Mesenchymal stem cell (in vitro differentiated cells and primary cell): ENCODE measurements at regions not wholly inside any gene's neighbourhood (a gene's known extent, or its start where the extent isn't known, plus 50 kb on each side); places are given as distances from the start of the nearest gene placed in this dataset.
A peak's percentile ranks its signal among the peaks of the same experiment; 100 is the strongest.

Source experiments
- DNase-seq: peaks from one replicate; pipeline ENCODE4 v3.0.0-alpha.2; 2013
- H2AFZ ChIP-seq: one replicate; pipeline ENCODE4 v1.6.1; 2013; ENCODE audit warnings: low read depth, mild to moderate bottlenecking, control low read depth, inconsistent platforms, low read length, moderate library complexity
- H2AK5ac ChIP-seq: 2 replicates; pipeline ENCODE4 v1.6.1; 2013; ENCODE audit warnings: low read length, moderate library complexity, mild to moderate bottlenecking, inconsistent platforms; ENCODE audit not compliant: severe bottlenecking
- H2BK120ac ChIP-seq: one replicate; pipeline ENCODE4 v1.6.1; 2013; ENCODE audit warnings: low read depth, mild to moderate bottlenecking, inconsistent platforms, low read length, moderate library complexity
- H2BK12ac ChIP-seq, 2 experiments: one replicate each; pipeline ENCODE4 v1.6.1; 2013; ENCODE audit warnings: inconsistent platforms in 2 of 2, low read length in 2 of 2, mild to moderate bottlenecking in 2 of 2, moderate library complexity in 2 of 2, control low read depth in 1 of 2
- H2BK15ac ChIP-seq: one replicate; pipeline ENCODE4 v1.6.1; 2013; ENCODE audit warnings: mild to moderate bottlenecking, low read depth, inconsistent platforms; ENCODE audit not compliant: poor library complexity, severe bottlenecking
- H2BK5ac ChIP-seq: 2 replicates; pipeline ENCODE4 v1.6.1; 2013; ENCODE audit warnings: low read depth, mild to moderate bottlenecking, low read length, control low read depth, inconsistent platforms; ENCODE audit not compliant: poor library complexity, severe bottlenecking
- H3K14ac ChIP-seq, 2 experiments: one replicate each; pipeline ENCODE4 v1.6.1; 2013; ENCODE audit warnings: inconsistent platforms in 2 of 2, low read length in 2 of 2, control low read depth in 1 of 2, mild to moderate bottlenecking in 1 of 2, moderate library complexity in 1 of 2
- H3K18ac ChIP-seq, 2 experiments: one replicate each; pipeline ENCODE4 v1.6.1; 2013; ENCODE audit warnings: inconsistent platforms in 2 of 2, low read length in 2 of 2, control low read depth in 1 of 2, low read depth in 1 of 2, mild to moderate bottlenecking in 1 of 2
- H3K23ac ChIP-seq, 2 experiments: one replicate each; pipeline ENCODE4 v1.6.1; 2013; ENCODE audit warnings: inconsistent platforms in 2 of 2, low read length in 2 of 2, mild to moderate bottlenecking in 2 of 2, moderate library complexity in 2 of 2, control low read depth in 1 of 2
- H3K27ac ChIP-seq: 2 replicates; pipeline ENCODE4 v1.5.1; 2013; ENCODE audit warnings: mild to moderate bottlenecking, moderate library complexity, low read length, control low read depth, inconsistent platforms; ENCODE audit not compliant: poor library complexity, severe bottlenecking
- H3K27me3 ChIP-seq, 2 experiments: 2 replicates each; pipeline versions ENCODE4 v1.6.1 to v1.7.0; 2013; ENCODE audit warnings: low read length in 2 of 2, mild to moderate bottlenecking in 2 of 2, moderate library complexity in 2 of 2, control low read depth in 1 of 2, inconsistent platforms in 1 of 2; ENCODE audit not compliant: control insufficient read depth in 1 of 2, insufficient read depth in 1 of 2
- H3K36me3 ChIP-seq, 2 experiments: 2 replicates each; pipeline versions ENCODE4 v1.6.1 to v1.7.0; 2013; ENCODE audit warnings: low read length in 2 of 2, control low read depth in 1 of 2, inconsistent platforms in 1 of 2, low read depth in 1 of 2, mild to moderate bottlenecking in 1 of 2; ENCODE audit not compliant: insufficient read depth in 2 of 2, control insufficient read depth in 1 of 2
- H3K4ac ChIP-seq, 2 experiments: one replicate each; pipeline ENCODE4 v1.6.1; 2013; ENCODE audit warnings: inconsistent platforms in 2 of 2, low read length in 2 of 2, mild to moderate bottlenecking in 2 of 2, moderate library complexity in 2 of 2, control low read depth in 1 of 2, low read depth in 1 of 2
- H3K4me1 ChIP-seq: 2 replicates; pipeline ENCODE4 v1.6.1; 2013; ENCODE audit warnings: low read depth, low read length, control low read depth; ENCODE audit not compliant: control insufficient read depth, insufficient read depth
- H3K4me2 ChIP-seq: 2 replicates; pipeline ENCODE4 v1.6.1; 2013; ENCODE audit warnings: low read length, mild to moderate bottlenecking, inconsistent platforms; ENCODE audit not compliant: poor library complexity, severe bottlenecking
- H3K4me3 ChIP-seq, 2 experiments: 2 replicates each; pipeline versions ENCODE4 v1.5.1 to v1.7.0; 2013; ENCODE audit warnings: low read length in 2 of 2, mild to moderate bottlenecking in 2 of 2, control low read depth in 1 of 2, low read depth in 1 of 2; ENCODE audit not compliant: insufficient read depth in 1 of 2
- H3K79me1 ChIP-seq: replicated peaks from 2 replicates; pipeline ENCODE4 v1.6.1; 2013; ENCODE audit warnings: mild to moderate bottlenecking, control low read depth, low read length, inconsistent platforms; ENCODE audit not compliant: poor library complexity, severe bottlenecking
- H3K9ac ChIP-seq: 2 replicates; pipeline ENCODE4 v1.7.0; 2013; ENCODE audit warnings: mild to moderate bottlenecking, low read length, moderate library complexity
- H3K9me3 ChIP-seq: 2 replicates; pipeline ENCODE4 v1.7.0; 2013; ENCODE audit warnings: mild to moderate bottlenecking, low read length; ENCODE audit not compliant: control insufficient read depth
- H4K8ac ChIP-seq: one replicate; pipeline ENCODE4 v1.6.1; 2013; ENCODE audit warnings: inconsistent platforms, mild to moderate bottlenecking, low read length, moderate library complexity
- H4K91ac ChIP-seq: one replicate; pipeline ENCODE4 v1.6.1; 2013; ENCODE audit warnings: mild to moderate bottlenecking, low read length, inconsistent platforms
- WGBS: methylation state at CpG from one replicate; pipeline ENCODE4 v1.1.7; 2013; ENCODE audit warnings: mixed read lengths; 5-methylcytosine and 5-hydroxymethylcytosine counted together

DNA sequence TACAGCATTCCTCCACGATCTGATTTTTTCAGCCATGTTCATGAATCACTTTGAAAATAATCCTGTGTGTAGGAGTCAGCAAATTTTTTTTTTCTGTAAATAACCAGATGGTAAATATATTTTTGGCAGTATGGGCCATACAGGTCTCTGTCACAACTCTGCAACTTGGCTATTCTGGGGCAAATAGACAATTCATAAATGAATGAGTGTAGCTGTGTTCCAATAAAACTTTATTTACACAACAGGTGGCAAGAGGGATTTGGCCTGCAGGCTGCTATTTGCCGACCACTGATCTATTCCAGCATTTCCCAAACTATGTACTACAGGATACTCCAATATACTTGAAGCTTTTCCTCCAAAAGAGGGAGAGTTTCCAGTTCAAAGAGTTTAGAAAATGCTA lies 78.7 kb upstream of the SVIL start:
- Histone ChIP-seq H3K23ac (no peak overlapping the region), H2AK5ac (no peak overlapping the region), H4K91ac (no peak overlapping the region), H2BK5ac (no peak overlapping the region), H3K36me3 (peaks cover 0 to 10% of the 10 kb centered on the region in 2 experiments), H3K4ac (no peak overlapping the region), H2BK120ac (no peak overlapping the region), H3K14ac (no peak overlapping the region), H3K27me3 (no peaks in the 10 kb centered on the region), H3K9ac (no peak overlapping the region), H3K79me1 (peaks cover 2% of the 10 kb centered on the region), H3K18ac (no peak overlapping the region), H3K27ac (no peak overlapping the region), H3K4me3 (no peak overlapping the region), H2AFZ (no peak overlapping the region), H3K4me1 (peaks cover 8% of the 10 kb centered on the region), H4K8ac (no peak overlapping the region), H3K9me3 (no peaks in the 10 kb centered on the region), H2BK12ac (no peak overlapping the region), H3K4me2 (no peak overlapping the region), H2BK15ac (no peak overlapping the region)
- no peak for DNase-seq
- WGBS = 100% methylated on average over 1 of the region's 2 CpGs

- Histone ChIP-seq H3K36me3 (peaks cover 0 to 10% of the 10 kb centered on the region in 2 experiments), H4K91ac (no peak overlapping the region), H3K4me3 (no peak overlapping the region), H4K8ac (peak overlapping the region; percentile 4), H2BK15ac (no peak overlapping the region), H2BK120ac (no peak overlapping the region), H3K9me3 (no peaks in the 10 kb centered on the region), H2BK12ac (peak overlapping the region in 1 of 2 experiments; percentile 31), H2AK5ac (no peak overlapping the region), H3K79me1 (peaks cover 2% of the 10 kb centered on the region), H3K4ac (no peak overlapping the region), H3K4me1 (peaks cover 8% of the 10 kb centered on the region), H2AFZ (no peak overlapping the region), H3K23ac (no peak overlapping the region), H2BK5ac (no peak overlapping the region), H3K18ac (peak overlapping the region in 1 of 2 experiments; percentile 40), H3K9ac (no peak overlapping the region), H3K14ac (no peak overlapping the region), H3K27ac (no peak overlapping the region), H3K4me2 (peak overlapping the region; percentile 14), H3K27me3 (no peaks in the 10 kb centered on the region)
- DNase-seq = no peak
- WGBS = 89% methylated on average over 7 of the region's 7 CpGs
Observed at GRCh38 chr10:29712108-29712507, 77.3 kb upstream of the SVIL start.

DNA sequence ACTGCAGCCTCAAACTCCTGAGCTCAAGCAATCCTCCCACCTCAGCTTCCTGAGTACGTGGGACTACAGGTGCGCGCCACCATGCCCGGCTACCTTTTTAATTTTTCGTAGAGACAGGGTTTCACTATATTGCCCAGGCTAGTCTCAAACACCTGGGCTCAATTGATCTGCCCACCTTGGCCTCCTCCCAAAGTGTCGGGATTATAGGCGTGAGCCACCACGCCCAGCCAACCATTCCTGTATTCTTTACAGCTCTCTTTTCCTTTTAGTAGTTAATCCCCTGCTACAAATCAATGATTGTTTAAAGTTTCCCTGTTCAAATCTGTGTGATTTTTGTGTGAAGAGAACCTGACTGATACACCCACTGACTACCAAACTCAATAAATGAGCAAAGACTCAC lies 75.4 kb upstream of the SVIL start:
- WGBS = 89% methylated on average over 7 of the region's 8 CpGs
- H3K4me1 ChIP-seq = peaks cover 8% of the 10 kb centered on the region
- no peak overlapping the region for H3K9ac ChIP-seq
- peaks cover 4% of the 10 kb centered on the region for H3K79me1 ChIP-seq
- H2BK12ac ChIP-seq = no peak overlapping the region
- no peak overlapping the region for H2BK5ac ChIP-seq
- H3K27ac ChIP-seq = no peak overlapping the region
- no peak for DNase-seq
- H3K18ac ChIP-seq = no peak overlapping the region
- H3K14ac ChIP-seq = no peak overlapping the region
- H2AK5ac ChIP-seq = no peak overlapping the region
- no peak overlapping the region for H4K8ac ChIP-seq
- no peak overlapping the region for H2AFZ ChIP-seq
- no peaks in the 10 kb centered on the region for H3K9me3 ChIP-seq
- no peak overlapping the region for H2BK120ac ChIP-seq
- H3K27me3 ChIP-seq = no peaks in the 10 kb centered on the region
- no peak overlapping the region for H3K23ac ChIP-seq
- H3K4me3 ChIP-seq = no peak overlapping the region
- H4K91ac ChIP-seq = no peak overlapping the region
- no peak overlapping the region for H3K4ac ChIP-seq
- no peak overlapping the region for H3K4me2 ChIP-seq
- H2BK15ac ChIP-seq = no peak overlapping the region
- H3K36me3 ChIP-seq = peaks cover 0 to 10% of the 10 kb centered on the region in 2 experiments

DNA sequence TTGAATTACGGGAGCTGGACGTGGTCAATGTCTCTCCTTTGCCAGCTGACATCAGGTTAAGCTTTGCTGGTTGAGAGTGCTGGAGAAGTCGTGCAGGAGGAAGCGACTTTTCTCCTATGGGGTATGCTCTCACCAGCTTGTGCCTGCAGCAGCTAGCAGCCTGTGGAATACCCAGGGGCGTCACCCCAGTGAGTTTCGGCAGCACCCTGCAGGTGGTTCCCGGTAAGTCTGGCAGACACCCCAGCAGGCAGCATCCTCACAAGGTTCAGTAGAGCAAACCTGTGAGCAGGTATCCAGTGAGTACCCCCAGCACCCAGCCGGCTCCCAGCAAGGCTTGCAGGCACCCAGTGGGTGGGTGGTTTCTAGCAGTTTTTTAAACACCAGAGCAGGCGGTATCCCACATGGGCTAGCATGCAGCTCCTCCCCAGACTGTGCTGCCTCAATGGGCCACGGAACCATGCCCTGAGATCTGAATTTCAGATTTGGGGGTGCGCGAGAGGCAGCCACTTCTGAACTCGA lies 74.8 kb upstream of the SVIL start:
- 95% methylated on average over 10 of the region's 13 CpGs for WGBS
- Histone ChIP-seq H3K4ac (no peak overlapping the region), H2BK15ac (no peak overlapping the region), H3K27me3 (no peaks in the 10 kb centered on the region), H3K18ac (peak overlapping the region in 1 of 2 experiments; percentile 34), H3K23ac (no peak overlapping the region), H2BK5ac (no peak overlapping the region), H2AFZ (no peak overlapping the region), H3K79me1 (peaks cover 5% of the 10 kb centered on the region), H2AK5ac (no peak overlapping the region), H3K9ac (no peak overlapping the region), H3K4me3 (no peak overlapping the region), H3K27ac (no peak overlapping the region), H3K4me2 (no peak overlapping the region), H2BK12ac (no peak overlapping the region), H2BK120ac (no peak overlapping the region), H3K9me3 (no peaks in the 10 kb centered on the region), H3K4me1 (peaks cover 8% of the 10 kb centered on the region), H4K8ac (no peak overlapping the region), H4K91ac (no peak overlapping the region), H3K36me3 (peaks cover 0 to 10% of the 10 kb centered on the region in 2 experiments), H3K14ac (no peak overlapping the region)
- DNase-seq = no peak
